Neural crest cell (in vitro differentiated cells): ENCODE measurements at regions not wholly inside any gene's neighbourhood (a gene's known extent, or its start where the extent isn't known, plus 50 kb on each side); places are given as distances from the start of the nearest gene placed in this dataset.

Experiments used
- DNase-seq: peaks from one replicate; pipeline ENCODE4 v3.0.0; 2021; ENCODE audit warnings: low read depth, mixed read lengths, low spot score
- H3K27ac Mint-ChIP-seq: one replicate; pipeline ENCODE4 v1.8.0; 2021; ENCODE audit warnings: mild to moderate bottlenecking, mixed read lengths; ENCODE audit not compliant: unreplicated experiment
- H3K27me3 Mint-ChIP-seq: 2 replicates; pipeline ENCODE4 v1.8.0; 2021; ENCODE audit warnings: low read depth, mild to moderate bottlenecking, mixed read lengths
- H3K36me3 Mint-ChIP-seq: 2 replicates; pipeline ENCODE4 v1.8.0; 2021; ENCODE audit warnings: low read depth, mild to moderate bottlenecking, mixed read lengths
- H3K4me1 Mint-ChIP-seq: 2 replicates; pipeline ENCODE4 v1.8.0; 2021; ENCODE audit warnings: mixed read lengths
- H3K4me3 Mint-ChIP-seq: one replicate; pipeline ENCODE4 v1.8.0; 2021; ENCODE audit warnings: mild to moderate bottlenecking, mixed read lengths
- H3K9me3 Mint-ChIP-seq: 2 replicates; pipeline ENCODE4 v1.8.0; 2021; ENCODE audit warnings: mixed read lengths
- CTCF ChIP-seq: fragments of 200-600 bp; sonication (generic); conservative IDR thresholded peaks from 2 replicates; pipeline ENCODE4 v1.5.0; 2021; ENCODE audit warnings: antibody characterized with exemption, mild to moderate bottlenecking

- H3K27me3 Mint-ChIP-seq, result no peaks in the 10 kb centered on the region
- H3K4me1 Mint-ChIP-seq, result no peaks in the 10 kb centered on the region
- no peak for TF ChIP-seq CTCF
- H3K9me3 Mint-ChIP-seq, result peaks cover 4% of the 10 kb centered on the region
- H3K36me3 Mint-ChIP-seq, result no peaks in the 10 kb centered on the region
- no peak overlapping the region for H3K27ac Mint-ChIP-seq
- no peak for DNase-seq
- H3K4me3 Mint-ChIP-seq, result no peak overlapping the region
Observed at GRCh38 chr3:86161493-86161892, 829.5 kb downstream of the VGLL3 start.

DNA sequence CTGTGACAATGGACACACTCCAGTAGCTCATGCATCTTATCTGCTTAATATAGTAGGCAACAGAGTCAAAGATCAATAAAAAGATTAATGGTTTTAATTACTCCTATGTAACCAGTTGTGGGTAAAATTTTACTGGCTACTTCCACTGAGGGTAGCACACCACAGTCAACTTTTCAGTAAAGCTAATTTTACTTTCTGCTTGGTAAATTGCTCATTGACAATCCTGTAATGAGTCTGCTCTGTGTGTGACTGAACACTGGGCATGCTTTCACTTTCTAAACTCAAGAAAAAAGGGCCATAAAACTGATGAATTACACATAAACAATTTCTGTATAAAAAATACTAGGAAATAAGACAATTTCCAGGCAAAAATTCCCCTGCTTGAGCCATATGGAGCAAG, 838.3 kb downstream of the VGLL3 start:
- DNase-seq, result no peak
- H3K9me3 Mint-ChIP-seq, result no peaks in the 10 kb centered on the region
- H3K27ac Mint-ChIP-seq, result no peak overlapping the region
- no peak for TF ChIP-seq CTCF
- no peaks in the 10 kb centered on the region for H3K36me3 Mint-ChIP-seq
- no peak overlapping the region for H3K4me3 Mint-ChIP-seq
- H3K27me3 Mint-ChIP-seq, result no peaks in the 10 kb centered on the region
- no peaks in the 10 kb centered on the region for H3K4me1 Mint-ChIP-seq

DNA sequence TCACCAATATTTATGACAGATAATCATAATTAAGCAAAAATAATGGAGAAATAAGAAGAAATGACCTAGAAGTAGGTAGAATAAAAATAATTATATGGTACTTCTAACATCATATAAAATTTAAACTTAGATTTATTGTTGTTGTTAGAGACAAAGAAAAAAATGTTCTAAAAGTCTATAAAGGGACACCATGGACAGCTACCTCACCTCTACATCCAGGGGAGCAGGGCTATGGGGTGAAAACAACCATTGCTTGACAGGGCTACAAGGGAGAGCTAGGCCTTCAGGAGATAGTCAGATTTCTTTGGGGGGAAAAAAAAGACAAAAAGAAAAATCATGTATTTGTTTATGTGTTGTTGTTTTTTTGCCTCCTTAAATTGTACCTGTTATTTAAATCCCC, 841.9 kb downstream of the VGLL3 start:
- Mint-ChIP-seq H3K4me1 (no peaks in the 10 kb centered on the region), H3K9me3 (no peaks in the 10 kb centered on the region), H3K27me3 (no peaks in the 10 kb centered on the region), H3K4me3 (no peak overlapping the region), H3K27ac (no peak overlapping the region), H3K36me3 (no peaks in the 10 kb centered on the region)
- no peak for TF ChIP-seq CTCF
- no peak for DNase-seq

DNA sequence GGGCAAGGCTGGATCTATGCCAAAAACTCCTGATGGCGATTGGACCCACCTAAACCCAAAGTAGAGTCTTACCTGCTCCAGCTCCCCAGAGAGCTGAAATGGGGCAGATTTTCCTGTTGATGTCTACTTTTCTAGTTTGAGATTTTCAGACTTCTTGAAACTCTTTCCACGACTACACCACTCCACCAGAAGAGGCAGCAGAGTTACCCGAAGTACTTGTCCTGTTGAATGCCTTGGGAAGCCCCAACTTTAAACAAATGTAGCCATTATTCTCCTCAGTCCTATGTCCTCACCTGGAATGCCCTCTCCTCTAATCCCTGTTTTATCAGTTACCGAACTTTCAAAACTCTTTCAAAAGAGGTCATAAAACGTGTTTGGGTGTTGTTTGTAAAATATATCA, 843.8 kb downstream of the VGLL3 start:
- DNase-seq, result no peak
- Mint-ChIP-seq H3K4me1 (no peaks in the 10 kb centered on the region), H3K27ac (no peak overlapping the region), H3K27me3 (no peaks in the 10 kb centered on the region), H3K36me3 (no peaks in the 10 kb centered on the region), H3K4me3 (no peak overlapping the region), H3K9me3 (no peaks in the 10 kb centered on the region)
- peak; percentile 21 for TF ChIP-seq CTCF

DNA sequence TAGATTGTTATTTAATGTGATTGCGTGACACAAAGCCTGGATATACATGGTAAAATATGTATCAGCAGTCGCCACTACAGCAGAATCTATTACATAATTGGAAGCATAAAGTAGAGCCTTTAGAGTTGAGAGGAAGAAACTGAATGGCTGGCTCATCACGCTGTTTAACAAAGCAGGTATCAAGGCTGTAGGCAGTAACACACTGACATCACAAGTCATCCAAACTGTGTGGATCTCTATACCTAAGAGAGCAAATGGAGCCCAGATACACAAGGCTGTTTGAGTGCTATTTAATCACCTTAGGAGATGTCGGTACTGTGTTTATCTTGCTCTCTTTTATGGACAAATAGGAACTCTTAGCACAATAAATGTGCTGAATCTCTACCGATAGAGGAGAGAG, 864.4 kb downstream of the VGLL3 start:
- Mint-ChIP-seq H3K4me1 (peaks cover 13% of the 10 kb centered on the region), H3K36me3 (peaks cover 7% of the 10 kb centered on the region)

More for the DNA sequence above, 864.4 kb downstream of the VGLL3 start:
- DNase-seq, result no peak
- H3K9me3 Mint-ChIP-seq, result peaks cover 8% of the 10 kb centered on the region
- TF ChIP-seq CTCF, result no peak
- H3K27me3 Mint-ChIP-seq, result no peaks in the 10 kb centered on the region
- H3K4me3 Mint-ChIP-seq, result no peak overlapping the region
- no peak overlapping the region for H3K27ac Mint-ChIP-seq
